Keratinocyte (primary cell): ENCODE measurements at regions not wholly inside any gene's neighbourhood (a gene's known extent, or its start where the extent isn't known, plus 50 kb on each side); places are given as distances from the start of the nearest gene placed in this dataset.

Source experiments
- DNase-seq: peaks from one replicate; pipeline ENCODE4 v3.0.0-alpha.2; 2011; ENCODE audit warnings: low read depth, missing footprints, low spot score
- FAIRE-seq: peaks from 2 replicates; lab custom pipeline; 2011; peaks lifted over from hg19 to GRCh38; lab: Jason Lieb, UNC
- H2AFZ ChIP-seq: 2 replicates; pipeline ENCODE4 v1.6.0; 2012; ENCODE audit warnings: low read length, control low read depth, inconsistent platforms; ENCODE audit not compliant: control insufficient read depth
- H3K27ac ChIP-seq: 2 replicates; pipeline ENCODE4 v1.5.1; 2011; ENCODE audit warnings: low read length; ENCODE audit not compliant: control insufficient read depth, insufficient read depth
- H3K27me3 ChIP-seq: 3 replicates; pipeline ENCODE4 v1.6.0; 2011; ENCODE audit warnings: low read length; ENCODE audit not compliant: control insufficient read depth, insufficient read depth; ENCODE audit errors: extremely low read depth
- H3K36me3 ChIP-seq, 2 experiments: 2 replicates in 1 of 2; 3 replicates in 1 of 2; pipeline ENCODE4 v1.5.1; 2011; ENCODE audit warnings: low read length in 2 of 2, mild to moderate bottlenecking in 1 of 2; ENCODE audit not compliant: control insufficient read depth in 2 of 2, insufficient read depth in 2 of 2; ENCODE audit errors: extremely low read depth in 1 of 2
- H3K4me1 ChIP-seq: 3 replicates; pipeline ENCODE4 v1.5.1; 2011; ENCODE audit warnings: low read length; ENCODE audit not compliant: control insufficient read depth, insufficient read depth; ENCODE audit errors: extremely low read depth
- H3K4me2 ChIP-seq: 3 replicates; pipeline ENCODE4 v1.6.0; 2011; ENCODE audit warnings: low read depth, low read length; ENCODE audit not compliant: control insufficient read depth, insufficient read depth; ENCODE audit errors: extremely low read depth
- H3K4me3 ChIP-seq, 3 experiments: fragments of 200-600 bp in 1 of 3; sonication (generic) in 1 of 3; 2 replicates in 2 of 3; 3 replicates in 1 of 3; pipeline ENCODE4 v1.5.1; 2011 to 2016; ENCODE audit warnings: low read length in 3 of 3, mild to moderate bottlenecking in 3 of 3, control low read depth in 2 of 3, inconsistent platforms in 1 of 3, low read depth in 1 of 3, mixed read lengths in 1 of 3, mixed run types in 1 of 3, moderate library complexity in 1 of 3; ENCODE audit not compliant: control insufficient read depth in 2 of 3, insufficient read depth in 2 of 3; ENCODE audit errors: extremely low read depth in 1 of 3
- H3K79me2 ChIP-seq: 2 replicates; pipeline ENCODE4 v1.6.0; 2012; ENCODE audit warnings: low read length; ENCODE audit not compliant: control insufficient read depth, insufficient read depth
- H3K9ac ChIP-seq: 3 replicates; pipeline ENCODE4 v1.6.0; 2011; ENCODE audit warnings: low read length; ENCODE audit not compliant: control insufficient read depth, insufficient read depth; ENCODE audit errors: extremely low read depth
- H3K9me1 ChIP-seq: 3 replicates; pipeline ENCODE4 v1.6.0; 2011; ENCODE audit warnings: low read length; ENCODE audit not compliant: control insufficient read depth, insufficient read depth; ENCODE audit errors: extremely low read depth
- H3K9me3 ChIP-seq: 2 replicates; pipeline ENCODE4 v1.5.1; 2012; ENCODE audit warnings: low read depth, low read length; ENCODE audit not compliant: control insufficient read depth
- H4K20me1 ChIP-seq: 3 replicates; pipeline ENCODE4 v1.6.0; 2011; ENCODE audit warnings: low read length; ENCODE audit not compliant: control insufficient read depth, insufficient read depth; ENCODE audit errors: extremely low read depth
- CTCF ChIP-seq, 3 experiments: IDR thresholded peaks in 1 of 3; conservative IDR thresholded peaks in 1 of 3; optimal IDR thresholded peaks in 1 of 3; 2 replicates in 2 of 3; 3 replicates in 1 of 3; pipeline versions ENCODE3 to v1.5.1; 2011; ENCODE audit warnings: low read length in 3 of 3, mild to moderate bottlenecking in 3 of 3, moderate library complexity in 2 of 3, control low read depth in 1 of 3, inconsistent platforms in 1 of 3; ENCODE audit not compliant: insufficient read depth in 2 of 3; ENCODE audit errors: extremely low read depth in 1 of 3
- EZH2 ChIP-seq: IDR thresholded peaks from one replicate; pipeline ENCODE4 v1.6.1; 2012; ENCODE audit warnings: inconsistent platforms, mild to moderate bottlenecking, low read length, moderate library complexity
- dilution Hi-C: fragments of 300-500 bp; cut with MboI; formaldehyde crosslinking; loops from one replicate; pipeline ENCODE4 v1.7.0; 2020; ENCODE audit warnings: low sequenced_read_pairs; ENCODE audit not compliant: extremely low pct_ligation_motif_present

DNA sequence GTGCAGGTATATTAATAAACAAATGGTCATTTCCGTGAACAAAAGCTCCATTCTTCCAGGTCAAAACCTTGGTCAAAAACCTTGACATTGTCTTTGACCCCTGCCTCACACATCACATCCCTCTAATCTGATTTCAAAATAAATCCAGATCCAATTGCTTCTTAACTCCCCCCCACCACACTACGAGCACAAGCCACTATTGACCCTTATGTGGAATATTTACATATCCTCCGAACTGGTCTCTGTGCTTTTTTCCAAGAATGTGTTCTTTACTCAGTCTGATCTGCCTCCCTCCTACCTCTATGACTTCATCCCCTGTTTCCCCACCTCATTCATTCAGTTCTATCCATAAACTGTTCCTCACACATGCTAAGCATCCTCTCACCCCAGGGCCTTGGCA, 313.6 kb upstream of the NPVF start:
- Histone ChIP-seq H2AFZ (no peak overlapping the region), H3K79me2 (no peaks in the 10 kb centered on the region), H3K4me3 (no peak overlapping the region), H3K9ac (no peak overlapping the region), H4K20me1 (no peaks in the 10 kb centered on the region), H3K27me3 (no peaks in the 10 kb centered on the region), H3K9me3 (no peaks in the 10 kb centered on the region), H3K4me1 (no peaks in the 10 kb centered on the region), H3K4me2 (no peak overlapping the region), H3K27ac (no peak overlapping the region), H3K36me3 (no peaks in the 10 kb centered on the region), H3K9me1 (no peaks in the 10 kb centered on the region)
- dilution Hi-C loops = no loop called here
- FAIRE-seq (no peak), DNase-seq (no peak)
- TF ChIP-seq CTCF (optimal IDR thresholded peaks at IDR 0.05 in 1 of 3, IDR thresholded peaks at IDR 0.05 in 1 of 3, conservative IDR thresholded peaks at IDR 0.05 in 1 of 3; ENCODE audit: extremely low read depth in 1 of 3, insufficient read depth in 2 of 3, low read length in 3 of 3) (no peak), EZH2 (no peak)

- Histone ChIP-seq H4K20me1 (no peaks in the 10 kb centered on the region), H3K4me3 (no peak overlapping the region), H3K27ac (no peak overlapping the region), H2AFZ (no peak overlapping the region), H3K4me1 (no peaks in the 10 kb centered on the region), H3K79me2 (no peaks in the 10 kb centered on the region), H3K36me3 (no peaks in the 10 kb centered on the region), H3K9me1 (no peaks in the 10 kb centered on the region), H3K9ac (no peak overlapping the region), H3K27me3 (no peaks in the 10 kb centered on the region), H3K4me2 (no peak overlapping the region), H3K9me3 (no peaks in the 10 kb centered on the region)
- no peak for DNase-seq
- FAIRE-seq = no peak
- no peak for TF ChIP-seq EZH2
- no peak for TF ChIP-seq CTCF (optimal IDR thresholded peaks at IDR 0.05 in 1 of 3, IDR thresholded peaks at IDR 0.05 in 1 of 3, conservative IDR thresholded peaks at IDR 0.05 in 1 of 3; ENCODE audit: extremely low read depth in 1 of 3, insufficient read depth in 2 of 3, low read length in 3 of 3)
- dilution Hi-C loops = no loop called here
Observed at GRCh38 chr7:25543210-25543609, 314.9 kb upstream of the NPVF start.
